SK-N-SH treated with all-trans-retinoic acid at 6 μM for 48 hours (cell line): ENCODE measurements at regions not wholly inside any gene's neighbourhood (a gene's known extent, or its start where the extent isn't known, plus 50 kb on each side); places are given as distances from the start of the nearest gene placed in this dataset.
"Not testable (repeated sequence)": the region's sequence is repeated elsewhere in the genome, so short reads cannot be mapped to it uniquely, and the experiment has no call there.

Experiments
- ATAC-seq: fragments of 200-7000 bp; cut with Tn5 transposase; 3 replicates; pipeline ENCODE4 v1.9.1; 2020; ENCODE audit warnings: mild to moderate bottlenecking, moderate library complexity
- PPARA ChIP-seq: fragments of 250-450 bp; sonication (Bioruptor Pico); IDR thresholded peaks from 2 replicates; pipeline ENCODE4 v1.5.0; 2020; ENCODE audit warnings: mild to moderate bottlenecking, borderline replicate concordance
- ZC3H10 ChIP-seq: fragments of 250-450 bp; sonication (Bioruptor Pico); IDR thresholded peaks from 2 replicates; pipeline ENCODE4 v1.5.1; 2021; ENCODE audit warnings: mild to moderate bottlenecking, moderate library complexity
- ZFP3 ChIP-seq: fragments of 250-450 bp; sonication (Bioruptor Pico); IDR thresholded peaks from 2 replicates; pipeline ENCODE4 v1.5.0; 2020; ENCODE audit warnings: mild to moderate bottlenecking, moderate library complexity
- ZNF565 ChIP-seq: fragments of 450-650 bp; formaldehyde crosslinking; conservative IDR thresholded peaks from 2 replicates; pipeline ENCODE4 v1.5.0; 2020; ENCODE audit warnings: low read depth, mild to moderate bottlenecking, moderate library complexity

DNA sequence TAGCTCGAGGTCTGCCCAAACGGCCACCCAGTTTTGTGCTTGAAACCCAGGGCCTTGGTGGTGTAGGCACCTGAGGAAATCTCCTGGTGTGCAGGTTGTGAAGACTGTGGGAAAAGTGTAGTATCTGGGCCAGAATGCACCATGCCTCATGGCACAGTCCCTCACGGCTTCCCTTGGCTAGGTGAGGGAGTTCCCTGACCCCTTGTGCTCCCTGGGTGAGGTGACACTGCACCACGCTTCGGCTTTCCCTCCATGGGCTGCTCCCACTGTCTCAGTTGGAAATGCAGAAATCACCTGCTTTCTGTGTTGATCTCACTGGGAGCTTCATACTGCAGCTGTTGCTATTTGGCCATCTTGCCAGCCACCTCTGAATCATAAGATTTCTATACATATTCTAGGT, 62.4 kb upstream of the CDK6 start:
- no peak for ATAC-seq
- no peak for TF ChIP-seq ZFP3 (CRISPR knock-in tag)
- no peak for TF ChIP-seq PPARA (CRISPR knock-in tag)
- no peak for TF ChIP-seq ZC3H10 (CRISPR knock-in tag)

DNA sequence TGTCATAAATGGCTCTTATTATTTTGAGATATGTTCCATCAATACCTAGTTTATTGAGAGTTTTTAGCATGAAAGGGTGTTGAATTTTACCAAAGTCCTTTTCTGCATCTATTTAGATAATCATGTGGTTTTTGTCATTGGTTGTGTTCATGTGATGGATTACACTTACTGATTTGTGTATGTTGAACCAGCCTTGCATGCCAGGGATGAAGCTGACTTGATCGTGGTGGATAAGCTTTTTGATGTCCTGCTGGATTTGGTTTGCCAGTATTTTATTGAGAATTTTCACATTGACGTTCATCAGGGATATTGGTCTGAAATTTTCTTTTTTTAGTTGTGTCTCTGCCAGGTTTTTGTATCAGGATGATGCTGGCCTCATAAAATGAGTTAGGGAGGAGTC, 58.5 kb upstream of the CDK6 start:
- ATAC-seq: not testable (repeated sequence)

DNA sequence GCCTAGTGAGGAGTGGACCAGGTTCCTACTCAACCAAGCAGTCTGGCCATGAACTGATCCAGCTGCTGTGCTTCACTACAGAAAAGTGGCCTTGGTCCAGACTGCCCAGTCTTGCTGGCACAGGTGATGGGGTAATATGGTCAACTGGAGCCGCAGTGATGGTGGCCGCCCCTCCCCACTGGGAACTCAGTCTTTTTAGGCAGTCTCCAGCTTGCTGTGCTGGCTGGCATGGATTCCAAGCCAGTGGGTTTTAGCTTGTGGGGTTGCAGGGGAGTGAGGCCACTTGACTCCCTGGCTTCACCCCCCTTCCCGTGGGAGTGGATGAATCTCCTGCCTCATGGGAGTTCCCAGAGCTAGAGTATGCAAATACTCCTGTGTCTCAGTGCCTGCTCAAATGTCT, 52.7 kb upstream of the CDK6 start:
- ATAC-seq: no peak
- no peak for TF ChIP-seq ZNF565 (CRISPR knock-in tag)
